MM.1S (cell line): ENCODE measurements at regions not wholly inside any gene's neighbourhood (a gene's known extent, or its start where the extent isn't known, plus 50 kb on each side); places are given as distances from the start of the nearest gene placed in this dataset.

Experiments used
- DNase-seq: peaks from one replicate; pipeline ENCODE4 v3.0.0-alpha.2; 2015
- H2AFZ ChIP-seq: fragments of 300-600 bp; sonication (generic); 2 replicates; pipeline ENCODE4 v1.6.0; 2016; ENCODE audit warnings: antibody characterized with exemption, low read length
- H3F3A ChIP-seq: fragments of 300-600 bp; sonication (generic); 2 replicates; pipeline ENCODE4 v1.6.1; 2016; ENCODE audit warnings: mild to moderate bottlenecking, antibody characterized with exemption, low read length, moderate library complexity, mixed read lengths; ENCODE audit not compliant: insufficient read depth
- H3K27ac ChIP-seq: fragments of 300-600 bp; sonication (generic); 2 replicates; pipeline ENCODE4 v1.5.1; 2016; ENCODE audit warnings: mild to moderate bottlenecking, low read length
- H3K27me3 ChIP-seq: fragments of 300-600 bp; sonication (generic); replicated peaks from 2 replicates; pipeline ENCODE4 v1.6.0; 2016; ENCODE audit warnings: low read length; ENCODE audit not compliant: insufficient read depth
- H3K36me3 ChIP-seq: fragments of 300-600 bp; sonication (generic); replicated peaks from 2 replicates; pipeline ENCODE4 v1.6.1; 2016; ENCODE audit warnings: mild to moderate bottlenecking, low read length, mixed read lengths; ENCODE audit not compliant: insufficient read depth
- H3K4me1 ChIP-seq: fragments of 300-600 bp; sonication (generic); 2 replicates; pipeline ENCODE4 v1.6.1; 2016; ENCODE audit warnings: low read length, mixed read lengths
- H3K4me2 ChIP-seq: fragments of 300-600 bp; sonication (generic); 2 replicates; pipeline ENCODE4 v1.6.0; 2016; ENCODE audit warnings: low read depth, low read length
- H3K4me3 ChIP-seq: fragments of 300-600 bp; sonication (generic); 2 replicates; pipeline ENCODE4 v1.5.1; 2016; ENCODE audit warnings: low read length, mixed read lengths
- H3K79me2 ChIP-seq: fragments of 300-600 bp; sonication (generic); 2 replicates; pipeline ENCODE4 v1.6.1; 2016; ENCODE audit warnings: mixed run types, low read length, mixed read lengths
- H3K9ac ChIP-seq: fragments of 300-600 bp; sonication (generic); 2 replicates; pipeline ENCODE4 v1.6.1; 2016; ENCODE audit warnings: low read length, mixed read lengths
- H3K9me2 ChIP-seq: fragments of 300-600 bp; sonication (generic); replicated peaks from 2 replicates; pipeline ENCODE4 v1.6.1; 2016; ENCODE audit warnings: mild to moderate bottlenecking, low read length, mixed read lengths; ENCODE audit not compliant: insufficient read depth
- H3K9me3 ChIP-seq: fragments of 300-600 bp; sonication (generic); replicated peaks from 2 replicates; pipeline ENCODE4 v1.6.1; 2016; ENCODE audit warnings: mild to moderate bottlenecking, low read length, mixed read lengths; ENCODE audit not compliant: insufficient read depth
- H4K20me1 ChIP-seq: fragments of 300-600 bp; sonication (generic); 2 replicates; pipeline ENCODE4 v1.6.1; 2016; ENCODE audit warnings: mild to moderate bottlenecking, low read length, moderate library complexity, mixed read lengths; ENCODE audit not compliant: insufficient read depth
- EZH2 ChIP-seq: fragments of 300-600 bp; sonication (generic); optimal IDR thresholded peaks from 2 replicates; pipeline ENCODE3; 2017; ENCODE audit warnings: low read depth, mild to moderate bottlenecking, antibody characterized with exemption, low read length, mixed read lengths
- EZH2phosphoT487 ChIP-seq: fragments of 300-600 bp; sonication (generic); IDR thresholded peaks from 2 replicates; pipeline ENCODE4 v1.6.1; 2018; ENCODE audit warnings: antibody characterized with exemption, low read length
- TF ChIP-seq, protein P1 (sequence below): fragments of 300-600 bp; sonication (generic); IDR thresholded peaks from 2 replicates; pipeline ENCODE4 v1.5.1; 2016; ENCODE audit warnings: antibody characterized with exemption, low read length, mixed read lengths

DNA sequence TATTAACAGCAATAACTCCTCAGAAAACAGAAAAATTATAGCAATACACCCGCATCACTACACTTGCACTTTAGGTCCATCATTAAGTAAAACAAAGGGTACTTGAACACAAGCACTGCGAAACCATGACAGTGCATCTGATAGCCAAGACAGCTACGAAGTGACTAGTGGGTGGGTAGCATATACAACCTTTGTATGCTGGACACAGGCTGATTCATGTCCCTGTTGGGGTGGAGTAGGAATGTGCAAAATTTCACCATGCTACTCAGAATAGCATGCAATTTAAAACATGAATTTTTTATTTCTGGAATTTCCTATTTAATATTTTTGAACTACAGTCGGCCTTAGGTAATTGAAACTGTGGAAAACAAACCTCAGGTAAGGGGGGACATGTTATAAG, 2414.1 kb downstream of the TP53TG3F start:
- DNase-seq: no peak
- Histone ChIP-seq H3K4me3 (no peak overlapping the region), H3K36me3 (no peaks in the 10 kb centered on the region), H3K79me2 (no peaks in the 10 kb centered on the region), H3K9ac (no peak overlapping the region), H3K4me1 (no peaks in the 10 kb centered on the region), H3K27ac (no peak overlapping the region), H3K9me3 (no peaks in the 10 kb centered on the region; the same call in 1 of the 2 replicates), H3K9me2 (no peaks in the 10 kb centered on the region), H3K4me2 (no peak overlapping the region), H3K27me3 (no peaks in the 10 kb centered on the region), H3F3A (no peaks in the 10 kb centered on the region), H4K20me1 (no peaks in the 10 kb centered on the region), H2AFZ (no peak overlapping the region)
- TF ChIP-seq, protein P1, sequence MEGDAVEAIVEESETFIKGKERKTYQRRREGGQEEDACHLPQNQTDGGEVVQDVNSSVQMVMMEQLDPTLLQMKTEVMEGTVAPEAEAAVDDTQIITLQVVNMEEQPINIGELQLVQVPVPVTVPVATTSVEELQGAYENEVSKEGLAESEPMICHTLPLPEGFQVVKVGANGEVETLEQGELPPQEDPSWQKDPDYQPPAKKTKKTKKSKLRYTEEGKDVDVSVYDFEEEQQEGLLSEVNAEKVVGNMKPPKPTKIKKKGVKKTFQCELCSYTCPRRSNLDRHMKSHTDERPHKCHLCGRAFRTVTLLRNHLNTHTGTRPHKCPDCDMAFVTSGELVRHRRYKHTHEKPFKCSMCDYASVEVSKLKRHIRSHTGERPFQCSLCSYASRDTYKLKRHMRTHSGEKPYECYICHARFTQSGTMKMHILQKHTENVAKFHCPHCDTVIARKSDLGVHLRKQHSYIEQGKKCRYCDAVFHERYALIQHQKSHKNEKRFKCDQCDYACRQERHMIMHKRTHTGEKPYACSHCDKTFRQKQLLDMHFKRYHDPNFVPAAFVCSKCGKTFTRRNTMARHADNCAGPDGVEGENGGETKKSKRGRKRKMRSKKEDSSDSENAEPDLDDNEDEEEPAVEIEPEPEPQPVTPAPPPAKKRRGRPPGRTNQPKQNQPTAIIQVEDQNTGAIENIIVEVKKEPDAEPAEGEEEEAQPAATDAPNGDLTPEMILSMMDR: no peak
- TF ChIP-seq EZH2phosphoT487 (no peak), EZH2 (no peak)

- Histone ChIP-seq H3K4me2 (no peak overlapping the region), H3K9me3 (no peaks in the 10 kb centered on the region), H3K4me3 (no peak overlapping the region), H3K79me2 (no peaks in the 10 kb centered on the region), H4K20me1 (no peaks in the 10 kb centered on the region), H3K27ac (no peak overlapping the region), H3F3A (no peaks in the 10 kb centered on the region), H3K9ac (no peak overlapping the region), H3K36me3 (no peaks in the 10 kb centered on the region), H2AFZ (no peak overlapping the region), H3K4me1 (no peaks in the 10 kb centered on the region), H3K9me2 (no peaks in the 10 kb centered on the region), H3K27me3 (no peaks in the 10 kb centered on the region)
- TF ChIP-seq EZH2phosphoT487 (no peak), EZH2 (no peak)
- TF ChIP-seq, protein P1: no peak
- DNase-seq: no peak
These were observed 2422.2 kb downstream of the TP53TG3F start for GRCh38 chr16:35881654-35882053.

DNA sequence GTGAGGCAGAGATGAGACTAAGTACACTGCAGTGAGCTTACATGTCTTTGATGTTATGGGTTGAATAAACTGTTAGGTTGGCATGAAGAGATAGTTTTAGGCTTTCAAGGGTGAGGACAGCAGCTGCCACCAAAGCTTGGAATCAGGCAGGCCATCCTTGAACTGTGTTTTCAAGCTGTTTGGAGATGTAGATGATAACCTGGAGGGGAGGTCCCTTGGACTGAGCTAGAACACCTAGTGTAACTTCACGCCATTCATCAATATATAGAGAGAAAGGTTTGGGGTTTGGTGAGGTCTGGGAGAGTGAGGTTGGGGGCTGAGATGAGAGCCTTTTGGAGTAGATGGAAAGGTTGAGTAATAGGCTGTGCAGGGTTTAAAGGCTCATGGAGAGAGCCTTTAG, 2447.0 kb downstream of the TP53TG3F start:
- TF ChIP-seq EZH2phosphoT487: no peak
- no peak for TF ChIP-seq EZH2
- TF ChIP-seq, protein P1: no peak
- Histone ChIP-seq H3K9ac (no peak overlapping the region), H2AFZ (no peak overlapping the region), H3K9me3 (no peaks in the 10 kb centered on the region), H3K79me2 (no peaks in the 10 kb centered on the region), H3K27ac (no peak overlapping the region), H3K36me3 (no peaks in the 10 kb centered on the region), H3F3A (no peaks in the 10 kb centered on the region), H4K20me1 (no peaks in the 10 kb centered on the region), H3K4me1 (no peaks in the 10 kb centered on the region), H3K27me3 (no peaks in the 10 kb centered on the region), H3K9me2 (no peaks in the 10 kb centered on the region), H3K4me3 (no peak overlapping the region), H3K4me2 (no peak overlapping the region)
- no peak for DNase-seq
